PC-3 (cell line): ENCODE measurements at regions not wholly inside any gene's neighbourhood (a gene's known extent, or its start where the extent isn't known, plus 50 kb on each side); places are given as distances from the start of the nearest gene placed in this dataset.

Experiments
- ATAC-seq: fragments of 200-7000 bp; cut with Tn5 transposase; 2 replicates; pipeline ENCODE4 v1.9.1; 2020; ENCODE audit warnings: mild to moderate bottlenecking, moderate library complexity
- BruUV-seq: library from RNA; stranded (reverse); fragments of 400-500 nt; replicated peaks from 2 replicates; lab custom pipeline; 2021; lab: Mats Ljungman, UMichigan
- CTCF ChIA-PET: fragments of 300-600 bp; sonication (Branson Sonifier 250); formaldehyde crosslinking; loops from one replicate; lab custom pipeline; 2022; ENCODE audit warnings: antibody characterized with exemption; lab: Charles Lee
- POLR2A ChIA-PET: fragments of 300-600 bp; sonication (Branson Sonifier 250); formaldehyde crosslinking; loops from one replicate; lab custom pipeline; 2022; ENCODE audit warnings: antibody characterized with exemption; ENCODE audit not compliant: unreplicated experiment; lab: Charles Lee
- DNase-seq: peaks from one replicate; pipeline ENCODE4 v3.0.0-alpha.2; 2015
- H2AFZ ChIP-seq: fragments of 300-600 bp; sonication (generic); 2 replicates; pipeline ENCODE4 v1.6.0; 2016; ENCODE audit warnings: antibody characterized with exemption, low read length
- H3F3A ChIP-seq: fragments of 300-600 bp; sonication (generic); one replicate; pipeline ENCODE4 v1.6.0; 2017; ENCODE audit warnings: antibody characterized with exemption, low read length, control low read depth, mild to moderate bottlenecking; ENCODE audit not compliant: unreplicated experiment
- H3K27ac ChIP-seq: fragments of 300-600 bp; sonication (generic); 2 replicates; pipeline ENCODE4 v1.5.1; 2016; ENCODE audit warnings: mild to moderate bottlenecking, low read length
- H3K27me3 ChIP-seq: fragments of 300-600 bp; sonication (generic); 2 replicates; pipeline ENCODE4 v1.6.1; 2016; ENCODE audit warnings: low read length, mixed read lengths
- H3K36me3 ChIP-seq: fragments of 300-600 bp; sonication (generic); 2 replicates; pipeline ENCODE4 v1.6.1; 2016; ENCODE audit warnings: low read depth, mixed run types, low read length, mixed read lengths
- H3K4me1 ChIP-seq: fragments of 300-600 bp; sonication (generic); 2 replicates; pipeline ENCODE4 v1.5.1; 2016; ENCODE audit warnings: low read length; ENCODE audit not compliant: insufficient read depth
- H3K4me2 ChIP-seq: fragments of 300-600 bp; sonication (generic); 2 replicates; pipeline ENCODE4 v1.6.0; 2016; ENCODE audit warnings: low read length
- H3K4me3 ChIP-seq: fragments of 300-600 bp; sonication (generic); 2 replicates; pipeline ENCODE4 v1.5.1; 2016; ENCODE audit warnings: mild to moderate bottlenecking, low read length, mixed read lengths
- H3K79me2 ChIP-seq: fragments of 300-600 bp; sonication (generic); 2 replicates; pipeline ENCODE4 v1.6.1; 2017; ENCODE audit warnings: low read length, mixed read lengths
- H3K9ac ChIP-seq: fragments of 300-600 bp; sonication (generic); 2 replicates; pipeline ENCODE4 v1.6.0; 2016; ENCODE audit warnings: mild to moderate bottlenecking, low read length
- H3K9me2 ChIP-seq: fragments of 300-600 bp; sonication (generic); replicated peaks from 2 replicates; pipeline ENCODE4 v1.6.1; 2016; ENCODE audit warnings: mixed run types, low read length, mixed read lengths
- H3K9me3 ChIP-seq: fragments of 300-600 bp; sonication (generic); 2 replicates; pipeline ENCODE4 v1.6.1; 2016; ENCODE audit warnings: low read length, mixed read lengths
- H4K20me1 ChIP-seq: fragments of 300-600 bp; sonication (generic); 2 replicates; pipeline ENCODE4 v1.6.1; 2016; ENCODE audit warnings: low read length, mixed read lengths
- CTCF ChIP-seq: fragments of 300-600 bp; sonication (generic); conservative IDR thresholded peaks from 2 replicates; pipeline ENCODE4 v1.5.1; 2017; ENCODE audit warnings: antibody characterized with exemption, low read depth, mild to moderate bottlenecking, low read length
- EZH2 ChIP-seq: fragments of 300-600 bp; sonication (generic); IDR thresholded peaks from one replicate; pipeline ENCODE4 v1.6.1; 2017; ENCODE audit warnings: antibody characterized with exemption, mild to moderate bottlenecking, low read length; ENCODE audit not compliant: unreplicated experiment
- EZH2phosphoT487 ChIP-seq: fragments of 300-600 bp; sonication (generic); IDR thresholded peaks from 2 replicates; pipeline ENCODE4 v1.6.1; 2018; ENCODE audit warnings: mild to moderate bottlenecking, antibody characterized with exemption, low read length, borderline replicate concordance
- intact Hi-C: fragments of 100-400 bp; cut with micrococcal nuclease; formaldehyde crosslinking; loops from 2 replicates; pipeline ENCODE4 v1.9.0; 2023

GRCh38 chr5:43997647-43998272 is 391.5 kb downstream of the FGF10 start:
- Histone ChIP-seq H3K27ac (no peak overlapping the region), H3K9ac (no peak overlapping the region), H3K9me2 (no peaks in the 10 kb centered on the region), H3K27me3 (no peaks in the 10 kb centered on the region), H3K4me3 (no peak overlapping the region), H2AFZ (no peak overlapping the region), H3K4me1 (peaks cover 32% of the 10 kb centered on the region), H3K36me3 (no peaks in the 10 kb centered on the region), H3K9me3 (no peaks in the 10 kb centered on the region), H3K4me2 (peak overlapping the region; percentile 26), H3K79me2 (no peaks in the 10 kb centered on the region), H3F3A (peaks cover 3% of the 10 kb centered on the region), H4K20me1 (no peaks in the 10 kb centered on the region)
- ATAC-seq (peak; percentile 29; the same call in 1 of the 2 replicates), DNase-seq (peak; percentile 82)
- ChIA-PET CTCF (no interaction called here), POLR2A (no interaction called here)
- intact Hi-C loops = no loop called here
- no TSS peak for BruUV-seq
- no peak for TF ChIP-seq EZH2
- no peak for TF ChIP-seq EZH2phosphoT487
- no peak for TF ChIP-seq CTCF

- Histone ChIP-seq H2AFZ (no peak overlapping the region), H4K20me1 (no peaks in the 10 kb centered on the region), H3K27ac (no peak overlapping the region), H3K9me3 (no peaks in the 10 kb centered on the region), H3K27me3 (no peaks in the 10 kb centered on the region), H3K36me3 (no peaks in the 10 kb centered on the region), H3K4me1 (peaks cover 19% of the 10 kb centered on the region), H3K9ac (no peak overlapping the region), H3K4me3 (no peak overlapping the region), H3F3A (no peaks in the 10 kb centered on the region), H3K9me2 (no peaks in the 10 kb centered on the region), H3K4me2 (no peak overlapping the region), H3K79me2 (no peaks in the 10 kb centered on the region)
- ATAC-seq = no peak
- no TSS peak for BruUV-seq
- POLR2A ChIA-PET = no interaction called here
- no peak for DNase-seq
- CTCF ChIA-PET = no interaction called here
- TF ChIP-seq EZH2phosphoT487 = no peak
- TF ChIP-seq CTCF = no peak
- no peak for TF ChIP-seq EZH2
- intact Hi-C loops = no loop called here
Observed at GRCh38 chr5:43996221-43996620, 393.0 kb downstream of the FGF10 start.

GRCh38 chr5:43994352-43994708 is 391.4 kb downstream of the NNT start:
- no peak overlapping the region for H3K4me2 ChIP-seq
- H4K20me1 ChIP-seq = no peaks in the 10 kb centered on the region
- no peak for ATAC-seq
- ChIA-PET POLR2A (no interaction called here), CTCF (no interaction called here)
- no peaks in the 10 kb centered on the region for H3F3A ChIP-seq
- DNase-seq = no peak
- H3K79me2 ChIP-seq = no peaks in the 10 kb centered on the region
- no peaks in the 10 kb centered on the region for H3K36me3 ChIP-seq
- no peak overlapping the region for H3K9ac ChIP-seq
- H3K27me3 ChIP-seq = no peaks in the 10 kb centered on the region
- TF ChIP-seq EZH2 = no peak
- TF ChIP-seq EZH2phosphoT487 = no peak
- TF ChIP-seq CTCF = no peak
- no peak overlapping the region for H3K27ac ChIP-seq
- no peak overlapping the region for H2AFZ ChIP-seq
- H3K4me3 ChIP-seq = no peak overlapping the region
- intact Hi-C loops = no loop called here
- peaks cover 16% of the 10 kb centered on the region for H3K4me1 ChIP-seq
- no peaks in the 10 kb centered on the region for H3K9me3 ChIP-seq
- no peaks in the 10 kb centered on the region for H3K9me2 ChIP-seq
- no TSS peak for BruUV-seq
